WTC11 (cell line): ENCODE measurements at regions not wholly inside any gene's neighbourhood (a gene's known extent, or its start where the extent isn't known, plus 50 kb on each side); places are given as distances from the start of the nearest gene placed in this dataset.

Source experiments
- ATAC-seq: fragments of 200-7000 bp; cut with Tn5 transposase; 2 replicates; pipeline ENCODE4 v1.10.0; 2021; ENCODE audit warnings: mild to moderate bottlenecking, moderate library complexity
- CTCF ChIA-PET: fragments of 300-600 bp; sonication (Branson Sonifier 250); formaldehyde crosslinking; loops from one replicate; lab custom pipeline; 2021; ENCODE audit warnings: antibody characterized with exemption; lab: Charles Lee
- POLR2A ChIA-PET: fragments of 350-600 bp; sonication (Branson Sonifier 250); formaldehyde crosslinking; loops from one replicate; lab custom pipeline; 2021; ENCODE audit warnings: antibody characterized with exemption; lab: Charles Lee
- DNase-seq: peaks from one replicate; pipeline ENCODE4 v3.0.0; 2021; ENCODE audit warnings: low spot score
- H3K27ac Mint-ChIP-seq: 2 replicates; pipeline ENCODE4 v1.8.0; 2021; ENCODE audit warnings: mixed read lengths
- H3K27me3 Mint-ChIP-seq: 2 replicates; pipeline ENCODE4 v1.8.0; 2021; ENCODE audit warnings: low read depth, mild to moderate bottlenecking, moderate library complexity, mixed read lengths
- H3K36me3 Mint-ChIP-seq: 2 replicates; pipeline ENCODE4 v1.8.0; 2021; ENCODE audit warnings: mixed read lengths
- H3K4me1 Mint-ChIP-seq: 2 replicates; pipeline ENCODE4 v1.8.0; 2022; ENCODE audit warnings: mixed read lengths
- H3K4me3 Mint-ChIP-seq: 2 replicates; pipeline ENCODE4 v1.8.0; 2021; ENCODE audit warnings: mild to moderate bottlenecking, moderate library complexity, mixed read lengths
- H3K9me3 Mint-ChIP-seq: 2 replicates; pipeline ENCODE4 v1.8.0; 2021; ENCODE audit warnings: mixed read lengths
- AFF4 ChIP-seq: sonication (generic); formaldehyde crosslinking; IDR thresholded peaks from 2 replicates; pipeline ENCODE4 v1.8.1; 2023; ENCODE audit warnings: mild to moderate bottlenecking, missing genetic modification reagents, borderline replicate concordance
- CTCF ChIP-seq: fragments of 200-600 bp; IDR thresholded peaks from 2 replicates; pipeline ENCODE4 v1.8.0; 2022; ENCODE audit warnings: antibody characterized with exemption
- GRHL2 ChIP-seq: fragments of 250-450 bp; sonication (Bioruptor Pico); IDR thresholded peaks from 2 replicates; pipeline ENCODE4 v1.8.0; 2022; ENCODE audit warnings: mild to moderate bottlenecking, moderate library complexity; ENCODE audit not compliant: insufficient replicate concordance, severe bottlenecking
- JAZF1 ChIP-seq: fragments of 250-450 bp; sonication (Bioruptor Pico); IDR thresholded peaks from 2 replicates; pipeline ENCODE4 v1.9.0; 2021; ENCODE audit warnings: moderate library complexity, mild to moderate bottlenecking, inconsistent platforms
- NFE2L1 ChIP-seq: sonication (generic); formaldehyde crosslinking; IDR thresholded peaks from 2 replicates; pipeline ENCODE4 v1.8.1; 2023; ENCODE audit warnings: missing genetic modification reagents
- OVOL2 ChIP-seq: fragments of 250-450 bp; sonication (Bioruptor Pico); IDR thresholded peaks from 2 replicates; pipeline ENCODE4 v1.9.0; 2021; ENCODE audit warnings: mild to moderate bottlenecking, borderline replicate concordance
- RELA ChIP-seq: sonication (generic); formaldehyde crosslinking; IDR thresholded peaks from 2 replicates; pipeline ENCODE4 v1.8.1; 2022; ENCODE audit warnings: missing genetic modification reagents, mild to moderate bottlenecking, borderline replicate concordance
- SMAD3 ChIP-seq: sonication (generic); formaldehyde crosslinking; IDR thresholded peaks from 2 replicates; pipeline ENCODE4 v1.8.0; 2022; ENCODE audit warnings: missing genetic modification reagents, mild to moderate bottlenecking, borderline replicate concordance
- TCF7 ChIP-seq: sonication (generic); formaldehyde crosslinking; IDR thresholded peaks from 2 replicates; pipeline ENCODE4 v1.8.0; 2022; ENCODE audit warnings: mild to moderate bottlenecking, low read depth, missing genetic modification reagents, moderate library complexity
- TEAD4 ChIP-seq: sonication (generic); formaldehyde crosslinking; IDR thresholded peaks from 2 replicates; pipeline ENCODE4 v1.8.0; 2022; ENCODE audit warnings: mild to moderate bottlenecking, missing genetic modification reagents
- ZNF121 ChIP-seq: sonication (generic); formaldehyde crosslinking; IDR thresholded peaks from 2 replicates; pipeline ENCODE4 v1.8.0; 2023; ENCODE audit warnings: missing genetic modification reagents
- ZNF532 ChIP-seq: fragments of 250-450 bp; sonication (Bioruptor Pico); IDR thresholded peaks from 2 replicates; pipeline ENCODE4 v1.9.0; 2021; ENCODE audit warnings: mild to moderate bottlenecking, borderline replicate concordance
- TF ChIP-seq, protein P1 (sequence below): sonication (generic); formaldehyde crosslinking; IDR thresholded peaks from 2 replicates; pipeline ENCODE4 v1.8.1; 2023; ENCODE audit warnings: mild to moderate bottlenecking, missing genetic modification reagents
- TF ChIP-seq, protein P2 (sequence below): sonication (generic); formaldehyde crosslinking; IDR thresholded peaks from 2 replicates; pipeline ENCODE4 v1.8.0; 2023; ENCODE audit warnings: missing genetic modification reagents, mild to moderate bottlenecking, borderline replicate concordance
- TF ChIP-seq, protein P3 (sequence below): sonication (generic); formaldehyde crosslinking; IDR thresholded peaks from 2 replicates; pipeline ENCODE4 v1.8.1; 2022; ENCODE audit warnings: mild to moderate bottlenecking, moderate library complexity, missing genetic modification reagents
- TF ChIP-seq, protein P4 (sequence below): fragments of 250-450 bp; sonication (Bioruptor Pico); conservative IDR thresholded peaks from 2 replicates; pipeline ENCODE4 v1.9.0; 2021; ENCODE audit warnings: mild to moderate bottlenecking

GRCh38 chr18:76137216-76137615, 357.8 kb downstream of the ZNF516 start (continued):
- TF ChIP-seq, protein P1, sequence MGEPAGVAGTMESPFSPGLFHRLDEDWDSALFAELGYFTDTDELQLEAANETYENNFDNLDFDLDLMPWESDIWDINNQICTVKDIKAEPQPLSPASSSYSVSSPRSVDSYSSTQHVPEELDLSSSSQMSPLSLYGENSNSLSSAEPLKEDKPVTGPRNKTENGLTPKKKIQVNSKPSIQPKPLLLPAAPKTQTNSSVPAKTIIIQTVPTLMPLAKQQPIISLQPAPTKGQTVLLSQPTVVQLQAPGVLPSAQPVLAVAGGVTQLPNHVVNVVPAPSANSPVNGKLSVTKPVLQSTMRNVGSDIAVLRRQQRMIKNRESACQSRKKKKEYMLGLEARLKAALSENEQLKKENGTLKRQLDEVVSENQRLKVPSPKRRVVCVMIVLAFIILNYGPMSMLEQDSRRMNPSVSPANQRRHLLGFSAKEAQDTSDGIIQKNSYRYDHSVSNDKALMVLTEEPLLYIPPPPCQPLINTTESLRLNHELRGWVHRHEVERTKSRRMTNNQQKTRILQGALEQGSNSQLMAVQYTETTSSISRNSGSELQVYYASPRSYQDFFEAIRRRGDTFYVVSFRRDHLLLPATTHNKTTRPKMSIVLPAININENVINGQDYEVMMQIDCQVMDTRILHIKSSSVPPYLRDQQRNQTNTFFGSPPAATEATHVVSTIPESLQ (CRISPR knock-in tag) = no peak
- TF ChIP-seq OVOL2 (no peak), CTCF (no peak), NFE2L1 (CRISPR knock-in tag) (no peak), ZNF532 (CRISPR knock-in tag) (no peak)

DNA sequence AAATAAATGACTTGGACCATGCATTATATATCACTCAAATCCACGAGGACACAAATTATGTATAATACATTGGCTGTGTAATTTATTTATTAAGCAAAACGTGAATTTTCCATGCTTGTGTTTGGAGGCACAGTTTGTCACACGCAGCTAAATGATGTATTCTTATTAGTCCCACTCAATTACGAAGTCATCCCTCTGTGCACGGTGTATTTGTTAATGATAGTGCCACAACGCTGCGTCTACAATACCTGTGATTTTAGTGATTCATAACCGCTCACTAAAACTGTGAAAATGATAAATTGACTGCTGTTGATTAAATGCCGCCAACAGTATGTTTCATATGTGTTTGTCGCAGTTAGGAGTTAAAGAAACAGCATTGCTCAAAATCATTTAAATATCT, 358.3 kb downstream of the ZNF516 start:
- DNase-seq = no peak
- H3K4me1 Mint-ChIP-seq = no peaks in the 10 kb centered on the region
- no peak for ATAC-seq
- peaks cover 27% of the 10 kb centered on the region for H3K9me3 Mint-ChIP-seq
- no peak overlapping the region for H3K4me3 Mint-ChIP-seq
- no peaks in the 10 kb centered on the region for H3K27me3 Mint-ChIP-seq
- CTCF ChIA-PET = no interaction called here
- no peak overlapping the region for H3K27ac Mint-ChIP-seq
- POLR2A ChIA-PET = no interaction called here
- peaks cover 8% of the 10 kb centered on the region for H3K36me3 Mint-ChIP-seq
- TF ChIP-seq JAZF1 = no peak
- no peak for TF ChIP-seq ZNF121 (CRISPR knock-in tag)
- TF ChIP-seq AFF4 (CRISPR knock-in tag) = no peak
- TF ChIP-seq RELA (CRISPR knock-in tag) = no peak
- TF ChIP-seq, protein P2, sequence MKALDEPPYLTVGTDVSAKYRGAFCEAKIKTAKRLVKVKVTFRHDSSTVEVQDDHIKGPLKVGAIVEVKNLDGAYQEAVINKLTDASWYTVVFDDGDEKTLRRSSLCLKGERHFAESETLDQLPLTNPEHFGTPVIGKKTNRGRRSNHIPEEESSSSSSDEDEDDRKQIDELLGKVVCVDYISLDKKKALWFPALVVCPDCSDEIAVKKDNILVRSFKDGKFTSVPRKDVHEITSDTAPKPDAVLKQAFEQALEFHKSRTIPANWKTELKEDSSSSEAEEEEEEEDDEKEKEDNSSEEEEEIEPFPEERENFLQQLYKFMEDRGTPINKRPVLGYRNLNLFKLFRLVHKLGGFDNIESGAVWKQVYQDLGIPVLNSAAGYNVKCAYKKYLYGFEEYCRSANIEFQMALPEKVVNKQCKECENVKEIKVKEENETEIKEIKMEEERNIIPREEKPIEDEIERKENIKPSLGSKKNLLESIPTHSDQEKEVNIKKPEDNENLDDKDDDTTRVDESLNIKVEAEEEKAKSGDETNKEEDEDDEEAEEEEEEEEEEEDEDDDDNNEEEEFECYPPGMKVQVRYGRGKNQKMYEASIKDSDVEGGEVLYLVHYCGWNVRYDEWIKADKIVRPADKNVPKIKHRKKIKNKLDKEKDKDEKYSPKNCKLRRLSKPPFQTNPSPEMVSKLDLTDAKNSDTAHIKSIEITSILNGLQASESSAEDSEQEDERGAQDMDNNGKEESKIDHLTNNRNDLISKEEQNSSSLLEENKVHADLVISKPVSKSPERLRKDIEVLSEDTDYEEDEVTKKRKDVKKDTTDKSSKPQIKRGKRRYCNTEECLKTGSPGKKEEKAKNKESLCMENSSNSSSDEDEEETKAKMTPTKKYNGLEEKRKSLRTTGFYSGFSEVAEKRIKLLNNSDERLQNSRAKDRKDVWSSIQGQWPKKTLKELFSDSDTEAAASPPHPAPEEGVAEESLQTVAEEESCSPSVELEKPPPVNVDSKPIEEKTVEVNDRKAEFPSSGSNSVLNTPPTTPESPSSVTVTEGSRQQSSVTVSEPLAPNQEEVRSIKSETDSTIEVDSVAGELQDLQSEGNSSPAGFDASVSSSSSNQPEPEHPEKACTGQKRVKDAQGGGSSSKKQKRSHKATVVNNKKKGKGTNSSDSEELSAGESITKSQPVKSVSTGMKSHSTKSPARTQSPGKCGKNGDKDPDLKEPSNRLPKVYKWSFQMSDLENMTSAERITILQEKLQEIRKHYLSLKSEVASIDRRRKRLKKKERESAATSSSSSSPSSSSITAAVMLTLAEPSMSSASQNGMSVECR (CRISPR knock-in tag) = no peak
- TF ChIP-seq GRHL2 (CRISPR knock-in tag) = no peak
- TF ChIP-seq, protein P3, sequence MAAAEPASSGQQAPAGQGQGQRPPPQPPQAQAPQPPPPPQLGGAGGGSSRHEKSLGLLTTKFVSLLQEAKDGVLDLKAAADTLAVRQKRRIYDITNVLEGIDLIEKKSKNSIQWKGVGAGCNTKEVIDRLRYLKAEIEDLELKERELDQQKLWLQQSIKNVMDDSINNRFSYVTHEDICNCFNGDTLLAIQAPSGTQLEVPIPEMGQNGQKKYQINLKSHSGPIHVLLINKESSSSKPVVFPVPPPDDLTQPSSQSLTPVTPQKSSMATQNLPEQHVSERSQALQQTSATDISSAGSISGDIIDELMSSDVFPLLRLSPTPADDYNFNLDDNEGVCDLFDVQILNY = no peak
- TF ChIP-seq TCF7 (CRISPR knock-in tag) = no peak
- TF ChIP-seq TEAD4 (CRISPR knock-in tag) = no peak
- TF ChIP-seq SMAD3 (CRISPR knock-in tag) = no peak
- TF ChIP-seq, protein P4, sequence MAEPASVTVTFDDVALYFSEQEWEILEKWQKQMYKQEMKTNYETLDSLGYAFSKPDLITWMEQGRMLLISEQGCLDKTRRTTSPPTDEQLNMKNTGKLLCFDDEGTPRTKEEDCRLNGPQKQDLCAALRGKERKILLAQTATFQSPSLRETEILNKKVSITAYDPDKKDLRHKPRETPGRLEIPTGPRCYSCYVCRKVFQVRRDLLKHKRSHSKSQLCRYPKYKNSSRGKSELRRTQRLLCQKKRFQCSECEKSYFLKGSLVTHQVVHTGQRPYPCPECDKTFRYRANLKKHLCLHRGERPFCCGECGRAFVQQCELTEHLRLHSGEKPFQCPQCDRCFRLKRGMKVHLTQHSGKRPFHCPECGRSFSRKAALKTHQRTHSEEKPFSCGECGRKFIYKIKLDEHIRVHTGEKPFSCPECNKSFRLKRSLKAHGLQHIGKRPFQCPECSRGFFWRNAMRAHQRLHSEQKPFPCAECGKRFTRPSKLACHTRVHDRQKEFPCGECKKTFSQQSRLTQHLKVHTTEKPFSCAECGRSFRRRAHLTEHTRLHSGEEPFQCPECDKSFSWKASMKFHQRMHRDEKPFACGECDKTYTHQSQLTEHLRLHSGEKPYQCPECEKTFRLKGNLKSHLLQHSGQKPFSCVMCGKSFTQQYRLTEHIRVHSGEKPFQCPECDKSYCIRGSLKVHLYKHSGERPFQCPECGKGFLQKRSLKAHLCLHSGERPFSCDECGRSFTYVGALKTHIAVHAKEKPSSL (CRISPR knock-in tag) = no peak
